ENCODE measurements at regions not wholly inside any gene's neighbourhood (a gene's known extent, or its start where the extent isn't known, plus 50 kb on each side); places are given as distances from the start of the nearest gene placed in this dataset.
"Not testable (repeated sequence)": the region's sequence is repeated elsewhere in the genome, so short reads cannot be mapped to it uniquely, and the experiment has no call there.

DNA sequence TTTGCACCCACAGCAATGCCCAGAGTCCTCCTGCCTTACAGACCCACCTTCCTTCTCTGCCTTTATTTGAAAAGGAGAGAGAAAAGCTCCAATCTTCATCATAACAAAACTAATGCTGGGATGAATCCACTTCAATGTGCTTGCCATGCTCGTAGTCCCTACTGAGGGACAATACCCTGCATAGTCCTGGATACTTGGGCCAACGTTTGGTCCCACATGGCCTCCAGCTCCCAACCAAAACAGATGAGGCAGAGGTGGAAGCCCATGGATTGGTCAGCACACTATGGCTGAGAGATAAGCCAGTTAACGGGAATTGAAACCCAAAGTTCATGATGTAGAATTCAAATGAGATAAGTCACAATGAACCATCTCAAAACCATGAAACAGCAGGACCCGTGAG lies 115.8 kb downstream of the KBTBD2 start:
- TF ChIP-seq EZH2phosphoT487 (IDR thresholded peaks at IDR 0.05; ENCODE audit: borderline replicate concordance, low read length): not testable (repeated sequence)
- TF ChIP-seq, protein P1, sequence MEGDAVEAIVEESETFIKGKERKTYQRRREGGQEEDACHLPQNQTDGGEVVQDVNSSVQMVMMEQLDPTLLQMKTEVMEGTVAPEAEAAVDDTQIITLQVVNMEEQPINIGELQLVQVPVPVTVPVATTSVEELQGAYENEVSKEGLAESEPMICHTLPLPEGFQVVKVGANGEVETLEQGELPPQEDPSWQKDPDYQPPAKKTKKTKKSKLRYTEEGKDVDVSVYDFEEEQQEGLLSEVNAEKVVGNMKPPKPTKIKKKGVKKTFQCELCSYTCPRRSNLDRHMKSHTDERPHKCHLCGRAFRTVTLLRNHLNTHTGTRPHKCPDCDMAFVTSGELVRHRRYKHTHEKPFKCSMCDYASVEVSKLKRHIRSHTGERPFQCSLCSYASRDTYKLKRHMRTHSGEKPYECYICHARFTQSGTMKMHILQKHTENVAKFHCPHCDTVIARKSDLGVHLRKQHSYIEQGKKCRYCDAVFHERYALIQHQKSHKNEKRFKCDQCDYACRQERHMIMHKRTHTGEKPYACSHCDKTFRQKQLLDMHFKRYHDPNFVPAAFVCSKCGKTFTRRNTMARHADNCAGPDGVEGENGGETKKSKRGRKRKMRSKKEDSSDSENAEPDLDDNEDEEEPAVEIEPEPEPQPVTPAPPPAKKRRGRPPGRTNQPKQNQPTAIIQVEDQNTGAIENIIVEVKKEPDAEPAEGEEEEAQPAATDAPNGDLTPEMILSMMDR (IDR thresholded peaks at IDR 0.05; ENCODE audit: low read depth, low read length, poor library complexity, severe bottlenecking): not testable (repeated sequence)
